CD4-positive, alpha-beta T cell treated with Interleukin-6 for 4 hours (primary cell): ENCODE measurements at regions not wholly inside any gene's neighbourhood (a gene's known extent, or its start where the extent isn't known, plus 50 kb on each side); places are given as distances from the start of the nearest gene placed in this dataset.

ENCODE experiments used
- DNase-seq: peaks from one replicate; pipeline ENCODE4 v3.0.0-alpha.2; 2020; ENCODE audit warnings: mixed read lengths

DNA sequence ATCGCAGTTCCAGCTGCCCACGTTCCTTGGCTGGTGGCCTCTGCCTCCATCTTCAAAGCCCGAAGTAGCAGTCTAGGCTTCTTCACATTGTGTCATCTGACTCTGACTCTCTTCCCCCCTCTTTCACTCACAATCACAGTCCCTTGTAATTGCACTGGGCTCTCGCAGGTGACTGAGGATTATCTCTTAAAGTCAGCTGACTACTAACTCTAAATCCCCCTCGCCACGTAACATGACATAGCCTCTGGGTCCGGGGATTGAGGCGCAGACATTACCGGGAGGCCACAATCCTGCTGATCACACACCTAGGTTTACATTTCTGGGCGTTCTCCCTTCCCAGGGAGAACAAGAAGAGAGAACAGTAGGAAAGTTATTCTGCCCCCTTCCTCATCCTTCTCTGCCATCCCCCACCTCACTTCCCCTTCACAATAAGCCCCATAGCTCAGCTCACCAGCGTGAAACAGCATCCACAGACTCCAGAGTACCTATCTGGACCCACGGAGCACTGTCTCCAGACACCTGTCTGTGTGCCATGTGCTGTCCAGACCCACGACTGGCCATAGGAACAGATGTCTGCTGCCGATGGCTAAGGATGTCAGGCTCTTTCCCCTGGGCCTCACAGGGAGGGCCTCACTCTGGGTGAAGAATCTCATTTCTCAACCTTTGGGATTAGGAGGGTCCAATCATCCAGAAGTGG is 64.3 kb upstream of the FZD7 start:
- DNase-seq, result no peak

GRCh38 chr2:201969938-201970785 is 63.5 kb upstream of the FZD7 start:
- DNase-seq, result no peak

DNA sequence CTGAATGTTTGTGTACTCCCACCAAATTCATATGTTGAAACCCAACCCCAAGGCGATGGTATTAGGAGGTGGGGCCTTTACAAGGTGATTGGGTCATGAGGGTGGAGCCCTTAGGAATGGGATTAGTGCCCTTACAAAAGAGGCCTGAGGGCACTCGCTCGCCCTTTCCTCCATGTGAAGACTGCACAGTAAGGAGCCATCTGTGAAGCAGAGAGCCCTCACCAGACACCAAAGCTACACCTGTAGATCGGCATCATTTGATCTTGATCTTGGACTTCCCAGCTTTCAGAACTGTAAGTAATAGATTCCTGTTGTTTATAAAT is 62.9 kb upstream of the FZD7 start:
- no peak for DNase-seq

- DNase-seq, result no peak
These were observed 62.0 kb upstream of the FZD7 start for GRCh38 chr2:201971531-201972228.

DNA sequence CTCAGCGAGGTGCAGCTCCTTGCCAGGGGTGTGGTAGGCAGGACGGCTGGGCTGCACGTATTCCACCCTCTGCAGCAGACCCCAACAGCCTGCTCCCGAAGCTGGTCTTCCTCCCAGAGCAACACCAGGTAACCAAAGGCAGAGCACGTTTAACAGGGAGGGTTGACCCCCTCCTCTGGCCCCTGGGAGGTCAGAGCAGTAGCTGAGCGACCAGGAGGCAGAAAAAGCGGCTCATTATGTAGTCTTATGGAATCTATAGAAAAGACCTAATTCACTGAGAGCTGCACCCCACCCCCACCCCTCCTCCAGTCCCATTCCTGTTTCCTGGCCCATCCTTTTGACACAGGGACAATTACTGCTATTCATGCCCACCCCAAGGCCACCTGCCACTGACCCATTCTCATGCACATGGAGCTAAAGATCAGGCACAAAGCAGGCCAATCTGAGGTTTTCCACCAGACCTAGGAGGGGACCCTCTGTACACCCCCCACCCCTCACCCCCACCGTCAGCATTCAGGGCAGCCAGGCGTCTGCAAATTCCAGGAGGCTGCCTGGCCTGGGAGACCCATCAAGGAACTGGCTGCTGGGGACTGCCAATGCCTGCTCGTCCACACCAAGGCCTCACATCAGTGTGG is 60.9 kb upstream of the FZD7 start:
- no peak for DNase-seq

GRCh38 chr2:201973305-201973928 is 60.2 kb upstream of the FZD7 start:
- DNase-seq, result no peak

- DNase-seq, result no peak
These were observed 59.2 kb upstream of the FZD7 start for GRCh38 chr2:201974171-201975100.

DNA sequence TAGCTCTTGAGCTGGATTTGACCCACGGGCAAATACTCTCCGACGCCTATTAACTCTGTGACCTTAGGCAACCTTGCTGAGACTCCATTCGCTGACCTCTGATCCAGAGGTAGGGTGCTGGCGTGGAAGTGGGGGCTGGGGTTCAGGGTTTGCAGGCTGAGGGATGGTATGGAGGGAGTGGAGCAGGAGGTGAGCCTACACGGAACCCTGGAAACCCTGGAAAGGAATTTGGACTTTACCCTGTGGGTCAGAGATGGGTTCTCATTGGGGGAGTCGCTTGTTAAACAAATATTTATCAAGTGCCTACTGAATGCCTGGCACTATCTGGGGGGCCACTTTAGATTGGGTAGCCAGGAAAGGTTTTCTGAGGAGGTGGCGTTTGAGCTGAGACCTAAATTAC is 58.2 kb upstream of the FZD7 start:
- DNase-seq, result no peak

DNA sequence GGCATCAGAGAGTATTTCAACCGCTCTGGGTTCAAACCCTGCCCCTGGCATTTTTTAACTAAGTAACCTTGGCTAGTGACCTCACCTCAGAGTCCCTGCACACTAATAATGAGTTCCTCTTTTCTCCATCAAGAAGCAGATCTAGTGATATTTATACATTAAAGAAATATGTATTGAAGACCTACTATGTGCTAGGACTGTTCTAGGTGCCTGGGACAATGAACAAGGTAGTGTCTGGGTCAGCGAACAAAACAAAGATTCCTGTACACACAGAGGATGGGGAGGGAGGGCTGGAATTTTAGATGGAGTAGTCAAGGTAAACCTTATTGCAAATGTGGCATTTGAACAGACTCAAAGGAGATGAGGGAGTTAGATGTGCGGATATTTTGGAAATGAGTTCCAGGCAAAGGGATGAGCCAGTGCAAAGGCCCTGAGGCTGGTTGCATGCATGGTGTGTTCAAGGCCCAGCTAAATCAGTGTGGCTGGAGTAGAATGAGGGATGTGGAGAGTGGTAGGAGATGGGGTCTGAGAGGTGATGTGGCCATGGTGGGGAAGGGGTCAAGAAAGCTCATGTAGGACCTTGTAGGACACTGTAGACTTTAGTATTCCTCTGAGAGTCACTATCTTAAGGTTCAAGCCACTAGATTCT is 57.6 kb upstream of the FZD7 start:
- no peak for DNase-seq

DNA sequence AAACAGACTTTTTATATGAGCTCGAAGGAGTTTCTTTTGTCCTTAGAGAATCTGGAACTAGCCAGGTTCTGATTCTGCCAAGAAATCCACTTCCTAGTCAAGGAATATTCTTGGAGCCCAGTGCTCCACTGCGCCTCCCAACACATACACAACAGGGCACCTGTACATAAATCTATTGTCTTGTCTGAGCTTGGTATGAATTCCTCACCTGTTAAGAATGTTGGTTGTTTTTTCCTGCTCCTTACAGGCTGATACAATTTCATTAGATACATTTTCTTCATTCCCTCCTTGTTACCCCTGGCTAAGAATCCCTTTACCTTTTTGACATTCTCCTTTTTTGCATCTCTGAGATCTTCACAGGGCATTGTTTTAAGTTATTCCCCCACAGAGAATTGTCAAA is 56.0 kb upstream of the FZD7 start:
- no peak for DNase-seq

- no peak for DNase-seq
These were observed 55.3 kb upstream of the FZD7 start for GRCh38 chr2:201978333-201978732.

DNA sequence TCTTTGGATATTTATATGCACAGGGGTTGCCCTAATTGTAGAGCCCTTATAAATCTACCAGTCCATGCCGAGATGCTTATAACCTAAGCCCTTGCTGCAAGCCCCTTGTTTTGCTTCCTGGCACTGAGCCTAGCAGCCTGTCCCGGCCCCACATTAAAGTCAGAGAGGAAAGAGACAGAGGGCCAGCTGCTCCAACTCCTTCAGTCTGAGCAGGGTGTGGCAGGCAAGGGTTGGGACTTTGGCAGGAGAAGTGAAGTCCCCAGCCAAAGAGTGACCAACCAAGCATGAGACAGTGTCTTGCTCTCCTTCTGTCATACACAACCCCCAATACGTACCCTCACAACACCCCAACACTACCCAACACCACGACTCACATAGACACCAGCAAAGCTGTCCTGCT is 54.7 kb upstream of the FZD7 start:
- DNase-seq, result no peak

GRCh38 chr2:201980389-201980821 is 53.2 kb upstream of the FZD7 start:
- DNase-seq, result no peak

- no peak for DNase-seq
These were observed 52.7 kb upstream of the FZD7 start for GRCh38 chr2:201980946-201981345.

DNA sequence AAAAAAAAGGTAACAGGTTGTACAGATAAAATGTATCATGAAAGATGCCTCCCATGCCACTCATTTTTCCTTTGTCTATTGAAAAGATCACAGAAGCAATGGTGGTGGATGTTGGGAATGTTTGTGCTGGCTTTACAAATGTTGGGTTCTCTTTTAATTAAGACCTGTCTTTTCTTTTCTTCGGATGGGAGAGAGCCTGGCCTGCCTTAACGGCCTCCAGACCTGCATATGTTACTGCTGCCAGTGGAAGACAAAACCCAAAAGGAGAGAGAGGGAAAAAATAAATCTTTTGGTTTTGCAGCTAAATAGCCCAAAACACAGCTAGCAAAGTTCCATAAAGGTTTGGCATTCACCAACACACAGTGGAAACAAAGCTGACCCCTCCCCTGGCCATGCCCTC is 50.5 kb upstream of the FZD7 start:
- no peak for DNase-seq

GRCh38 chr2:201983800-201984199 is 49.9 kb upstream of the FZD7 start:
- DNase-seq, result no peak
